ENCODE measurements at regions not wholly inside any gene's neighbourhood (a gene's known extent, or its start where the extent isn't known, plus 50 kb on each side); places are given as distances from the start of the nearest gene placed in this dataset.

DNA sequence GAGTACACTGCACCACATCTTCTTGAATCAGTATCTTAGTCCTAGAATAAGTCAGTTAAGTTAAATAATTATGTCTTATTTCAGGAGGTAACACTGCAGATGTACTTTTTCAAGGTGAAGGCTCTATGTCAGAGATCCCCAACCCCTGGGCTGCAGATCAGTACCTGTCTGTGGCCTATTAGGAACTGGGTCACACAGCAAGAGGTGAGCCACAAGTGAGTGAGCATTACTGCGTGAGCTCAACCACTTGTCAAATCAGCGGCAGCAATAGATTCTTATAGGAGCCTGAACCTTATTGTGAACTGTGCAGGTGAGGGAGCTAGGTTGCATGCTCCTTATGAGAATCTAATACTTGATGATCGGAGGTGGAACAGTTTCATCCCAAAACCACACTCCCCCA, 851.9 kb upstream of the ALCAM start:
- H3K9me3 Mint-ChIP-seq (ENCODE audit: unreplicated experiment) = no peaks in the 10 kb centered on the region
- H3K27me3 Mint-ChIP-seq (ENCODE audit: unreplicated experiment) = no peaks in the 10 kb centered on the region
- TF ChIP-seq CTCF (IDR thresholded peaks at IDR 0.05) = no peak
- no peak overlapping the region for H3K4me3 Mint-ChIP-seq (ENCODE audit: unreplicated experiment)
- no peak overlapping the region for H3K27ac Mint-ChIP-seq (ENCODE audit: unreplicated experiment)
- DNase-seq (ENCODE audit: extremely low spot score, unreplicated experiment) = no peak
- no peaks in the 10 kb centered on the region for H3K36me3 Mint-ChIP-seq (ENCODE audit: unreplicated experiment)
- H3K4me1 Mint-ChIP-seq (ENCODE audit: unreplicated experiment) = peaks cover 19% of the 10 kb centered on the region

DNA sequence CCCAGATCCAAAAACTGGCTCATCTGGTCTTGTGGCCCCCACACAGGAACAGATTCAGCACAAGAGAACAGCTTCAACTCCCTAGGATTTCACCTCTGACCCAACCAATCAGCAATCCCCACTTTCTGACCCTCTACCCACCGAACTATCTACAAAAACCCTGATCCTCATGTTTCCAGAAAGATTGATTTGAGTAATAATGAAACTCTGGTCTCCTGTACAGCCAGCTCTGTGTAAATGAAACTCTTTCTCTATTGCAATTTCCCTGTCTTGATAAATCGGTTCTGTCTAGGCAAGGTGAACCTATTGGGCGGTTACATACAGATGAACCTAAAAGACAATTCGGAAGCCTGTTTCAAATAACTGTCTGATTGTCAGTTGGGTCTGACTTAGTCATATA, 847.6 kb upstream of the ALCAM start:
- Mint-ChIP-seq H3K4me3 (ENCODE audit: unreplicated experiment) (no peak overlapping the region), H3K4me1 (ENCODE audit: unreplicated experiment) (peaks cover 4% of the 10 kb centered on the region), H3K27me3 (ENCODE audit: unreplicated experiment) (no peaks in the 10 kb centered on the region), H3K27ac (ENCODE audit: unreplicated experiment) (no peak overlapping the region), H3K9me3 (ENCODE audit: unreplicated experiment) (no peaks in the 10 kb centered on the region), H3K36me3 (ENCODE audit: unreplicated experiment) (no peaks in the 10 kb centered on the region)
- no peak for TF ChIP-seq CTCF (IDR thresholded peaks at IDR 0.05)
- DNase-seq (ENCODE audit: extremely low spot score, unreplicated experiment) = no peak

- H3K4me3 Mint-ChIP-seq (ENCODE audit: unreplicated experiment) = no peak overlapping the region
- TF ChIP-seq CTCF (IDR thresholded peaks at IDR 0.05) = no peak
- H3K27ac Mint-ChIP-seq (ENCODE audit: unreplicated experiment) = no peak overlapping the region
- no peaks in the 10 kb centered on the region for H3K9me3 Mint-ChIP-seq (ENCODE audit: unreplicated experiment)
- H3K27me3 Mint-ChIP-seq (ENCODE audit: unreplicated experiment) = no peaks in the 10 kb centered on the region
- no peak for DNase-seq (ENCODE audit: extremely low spot score, unreplicated experiment)
- peaks cover 4% of the 10 kb centered on the region for H3K4me1 Mint-ChIP-seq (ENCODE audit: unreplicated experiment)
- H3K36me3 Mint-ChIP-seq (ENCODE audit: unreplicated experiment) = no peaks in the 10 kb centered on the region
Measured at GRCh38 chr3:104519468-104520227, 847.1 kb upstream of the ALCAM start.

GRCh38 chr3:104520228-104520655, 846.5 kb upstream of the ALCAM start:
- TF ChIP-seq CTCF (IDR thresholded peaks at IDR 0.05) = no peak
- Mint-ChIP-seq H3K36me3 (ENCODE audit: unreplicated experiment) (no peaks in the 10 kb centered on the region), H3K27me3 (ENCODE audit: unreplicated experiment) (no peaks in the 10 kb centered on the region), H3K4me3 (ENCODE audit: unreplicated experiment) (no peak overlapping the region), H3K27ac (ENCODE audit: unreplicated experiment) (no peak overlapping the region), H3K4me1 (ENCODE audit: unreplicated experiment) (peaks cover 4% of the 10 kb centered on the region), H3K9me3 (ENCODE audit: unreplicated experiment) (no peaks in the 10 kb centered on the region)
- no peak for DNase-seq (ENCODE audit: extremely low spot score, unreplicated experiment)

DNA sequence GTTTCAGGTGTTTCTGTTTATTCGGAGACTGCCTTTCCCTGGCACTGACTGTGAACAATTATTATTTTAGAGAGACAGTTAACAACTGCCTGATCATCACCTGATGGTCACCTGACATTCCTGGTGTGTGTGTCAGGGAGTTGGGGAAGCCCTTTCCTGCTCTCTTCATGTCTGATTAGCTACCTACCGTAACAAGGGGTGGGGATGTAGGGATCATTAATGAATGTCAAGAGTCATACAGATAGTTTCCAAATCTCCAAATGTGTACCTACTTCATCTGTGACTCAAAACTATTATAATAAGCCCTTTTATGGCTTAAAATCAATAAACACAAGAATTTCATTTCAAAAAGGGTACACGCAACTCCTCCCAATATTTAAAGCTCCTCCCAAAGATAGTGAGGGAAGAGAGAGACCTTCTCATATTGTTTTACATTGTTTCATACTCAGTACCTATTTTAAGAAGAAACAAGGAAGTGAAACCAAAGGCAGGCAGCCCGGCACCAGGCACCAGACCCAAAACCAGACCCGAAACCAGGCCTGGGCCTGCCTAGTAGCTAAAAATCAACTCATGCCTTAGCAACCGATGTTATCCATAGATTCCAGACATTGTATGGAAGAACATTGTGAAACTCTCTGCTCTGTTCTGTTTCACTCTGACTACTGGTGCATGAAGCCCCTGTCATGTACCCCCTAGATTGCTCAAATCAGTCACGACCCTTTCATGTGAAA, 844.9 kb upstream of the ALCAM start:
- Mint-ChIP-seq H3K27me3 (ENCODE audit: unreplicated experiment) (no peaks in the 10 kb centered on the region), H3K27ac (ENCODE audit: unreplicated experiment) (no peak overlapping the region), H3K36me3 (ENCODE audit: unreplicated experiment) (no peaks in the 10 kb centered on the region), H3K9me3 (ENCODE audit: unreplicated experiment) (no peaks in the 10 kb centered on the region), H3K4me1 (ENCODE audit: unreplicated experiment) (peaks cover 4% of the 10 kb centered on the region), H3K4me3 (ENCODE audit: unreplicated experiment) (no peak overlapping the region)
- DNase-seq (ENCODE audit: extremely low spot score, unreplicated experiment) = no peak
- TF ChIP-seq CTCF (IDR thresholded peaks at IDR 0.05) = no peak
